Mesendoderm (in vitro differentiated cells): ENCODE measurements at regions not wholly inside any gene's neighbourhood (a gene's known extent, or its start where the extent isn't known, plus 50 kb on each side); places are given as distances from the start of the nearest gene placed in this dataset.

Source experiments
- DNase-seq: peaks from one replicate; pipeline ENCODE4 v3.0.0; 2013
- H2AK5ac ChIP-seq: 2 replicates; pipeline ENCODE4 v1.6.1; 2013; ENCODE audit warnings: low read length, inconsistent platforms
- H2BK120ac ChIP-seq: 2 replicates; pipeline ENCODE4 v1.6.1; 2013; ENCODE audit warnings: low read depth, mild to moderate bottlenecking, low read length, moderate library complexity, mixed read lengths
- H2BK15ac ChIP-seq: replicated peaks from 2 replicates; pipeline ENCODE4 v1.6.1; 2013; ENCODE audit warnings: low read depth, mild to moderate bottlenecking, moderate library complexity
- H2BK5ac ChIP-seq: 2 replicates; pipeline ENCODE4 v1.6.1; 2013; ENCODE audit warnings: low read length, inconsistent platforms
- H3K18ac ChIP-seq: 2 replicates; pipeline ENCODE4 v1.6.1; 2013; ENCODE audit warnings: mild to moderate bottlenecking, low read length, mixed read lengths
- H3K23ac ChIP-seq: one replicate; pipeline ENCODE4 v1.6.1; 2013; ENCODE audit warnings: low read length
- H3K27ac ChIP-seq: 2 replicates; pipeline ENCODE4 v1.5.1; 2013; ENCODE audit warnings: low read depth, mild to moderate bottlenecking, inconsistent platforms, low read length, moderate library complexity
- H3K27me3 ChIP-seq: 2 replicates; pipeline ENCODE4 v1.6.1; 2013; ENCODE audit warnings: low read length, control low read depth, mild to moderate bottlenecking, inconsistent platforms; ENCODE audit not compliant: insufficient read depth, poor library complexity
- H3K36me3 ChIP-seq: 2 replicates; pipeline ENCODE4 v1.6.1; 2013; ENCODE audit warnings: low read length, inconsistent platforms; ENCODE audit not compliant: control insufficient read depth, insufficient read depth
- H3K4ac ChIP-seq: one replicate; pipeline ENCODE4 v1.6.1; 2013; ENCODE audit warnings: low read depth, mild to moderate bottlenecking, low read length, moderate library complexity
- H3K4me1 ChIP-seq: 2 replicates; pipeline ENCODE4 v1.6.1; 2013; ENCODE audit warnings: low read depth, low read length, inconsistent platforms; ENCODE audit not compliant: control insufficient read depth
- H3K4me2 ChIP-seq: 2 replicates; pipeline ENCODE4 v1.6.1; 2013; ENCODE audit warnings: low read length
- H3K4me3 ChIP-seq: 2 replicates; pipeline ENCODE4 v1.5.1; 2013; ENCODE audit warnings: mild to moderate bottlenecking, low read length
- H3K56ac ChIP-seq: one replicate; pipeline ENCODE4 v1.6.1; 2013; ENCODE audit warnings: low read length
- H3K79me1 ChIP-seq: 2 replicates; pipeline ENCODE4 v1.6.1; 2013; ENCODE audit warnings: low read length, inconsistent platforms
- H3K79me2 ChIP-seq: 2 replicates; pipeline ENCODE4 v1.6.1; 2013; ENCODE audit warnings: mild to moderate bottlenecking, low read length; ENCODE audit not compliant: control insufficient read depth, insufficient read depth
- H3K9ac ChIP-seq: 2 replicates; pipeline ENCODE4 v1.6.1; 2013; ENCODE audit warnings: low read length, inconsistent platforms
- H4K5ac ChIP-seq: one replicate; pipeline ENCODE4 v1.6.1; 2013; ENCODE audit warnings: low read length
- H4K8ac ChIP-seq: one replicate; pipeline ENCODE4 v1.6.1; 2013; ENCODE audit warnings: low read depth, mild to moderate bottlenecking, control low read depth, low read length, moderate library complexity
- WGBS: extraction: QIAGEN DNeasy Blood & Tissue Kit; methylation state at CpG from one replicate; pipeline ENCODE4 v1.1.7; 2013; ENCODE audit warnings: low lambda C conversion rate, missing lambda C conversion rate; ENCODE audit not compliant: insufficient coverage; ENCODE audit errors: extremely low coverage; 5-methylcytosine and 5-hydroxymethylcytosine counted together

DNA sequence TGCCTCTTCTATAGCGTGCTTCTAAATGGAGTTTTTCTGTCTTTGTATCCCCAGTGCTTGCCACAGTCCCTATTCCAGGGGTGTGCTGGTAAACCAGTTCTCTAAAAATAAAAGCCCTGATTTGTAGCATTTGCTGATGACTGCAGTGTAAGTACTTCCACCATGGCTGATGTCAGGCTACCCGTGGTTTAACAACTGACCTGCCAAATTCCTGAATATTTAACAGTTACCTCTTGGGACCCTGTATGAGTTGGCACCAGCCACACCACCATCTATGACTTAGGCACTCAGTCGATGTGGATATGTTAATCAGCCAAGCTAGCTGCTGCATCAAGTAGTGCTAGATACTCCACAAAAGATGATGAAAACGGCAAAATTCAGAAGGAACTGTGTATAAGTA lies 94.0 kb upstream of the MTNR1B start:
- Histone ChIP-seq H3K27me3 (no peaks in the 10 kb centered on the region), H2BK5ac (no peak overlapping the region), H3K4me3 (no peak overlapping the region), H2AK5ac (no peak overlapping the region), H2BK15ac (no peak overlapping the region), H3K79me1 (no peaks in the 10 kb centered on the region), H3K27ac (no peak overlapping the region), H3K79me2 (no peaks in the 10 kb centered on the region), H3K18ac (no peak overlapping the region), H3K23ac (no peak overlapping the region), H3K4me2 (no peak overlapping the region), H2BK120ac (no peak overlapping the region), H3K36me3 (no peaks in the 10 kb centered on the region), H4K8ac (no peak overlapping the region), H3K4ac (no peak overlapping the region), H4K5ac (no peak overlapping the region), H3K4me1 (no peaks in the 10 kb centered on the region), H3K9ac (no peak overlapping the region), H3K56ac (no peak overlapping the region)
- DNase-seq: peak; percentile 71
- no CpG with 5 or more reads among the region's 4 CpGs for WGBS

DNA sequence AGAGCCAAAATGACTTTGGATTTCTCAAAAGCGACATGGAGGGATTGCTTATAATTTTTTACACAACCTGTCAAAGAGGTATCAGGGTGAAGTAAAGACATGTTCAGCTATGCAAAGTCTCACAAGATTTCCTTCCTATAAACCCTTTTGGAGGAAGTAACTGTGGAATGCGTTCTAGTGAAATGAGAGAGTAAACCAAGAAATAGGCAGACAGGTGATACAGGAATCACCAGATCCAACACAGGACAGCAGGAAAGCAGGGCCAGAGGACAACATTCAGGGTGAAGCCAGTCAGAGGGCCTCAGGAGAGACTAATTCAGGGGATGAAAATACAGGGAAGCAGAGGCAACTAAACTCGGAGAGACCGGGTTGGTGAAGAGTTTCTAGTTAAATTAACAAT lies 90.4 kb upstream of the MTNR1B start:
- H3K27ac ChIP-seq: no peak overlapping the region
- WGBS: no CpG with 5 or more reads among the region's 4 CpGs

DNA sequence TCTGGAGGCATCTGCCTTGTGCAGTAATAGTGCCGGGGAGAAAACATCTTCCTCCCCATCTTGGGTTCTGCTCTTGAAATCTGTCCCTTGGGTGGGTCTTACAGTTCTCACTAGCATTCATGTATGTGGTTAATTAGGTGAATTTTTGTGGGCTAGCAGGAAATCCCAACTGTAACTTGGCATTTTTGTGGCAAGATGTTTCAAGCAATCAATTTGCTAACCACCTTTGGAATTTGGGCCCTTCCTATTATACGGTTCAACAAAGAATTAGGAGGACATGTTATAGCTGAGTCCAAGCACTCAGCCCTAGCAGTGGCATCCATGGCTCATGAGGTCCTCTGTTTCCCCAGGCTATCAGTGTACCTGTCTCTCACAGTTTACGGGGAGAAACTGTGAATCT lies 89.1 kb upstream of the MTNR1B start:
- H3K4me2 ChIP-seq: no peak overlapping the region
- no peak overlapping the region for H3K18ac ChIP-seq
- DNase-seq: no peak
- H3K9ac ChIP-seq: no peak overlapping the region
- no peak overlapping the region for H4K5ac ChIP-seq
- no CpG with 5 or more reads among the region's 3 CpGs for WGBS
- H2BK120ac ChIP-seq: no peak overlapping the region
- H4K8ac ChIP-seq: no peak overlapping the region
- H3K4ac ChIP-seq: no peak overlapping the region
- H3K4me3 ChIP-seq: no peak overlapping the region
- H3K27ac ChIP-seq: no peak overlapping the region
- H3K23ac ChIP-seq: no peak overlapping the region
- H3K56ac ChIP-seq: no peak overlapping the region
- no peak overlapping the region for H2AK5ac ChIP-seq
- no peak overlapping the region for H2BK15ac ChIP-seq
- no peaks in the 10 kb centered on the region for H3K36me3 ChIP-seq
- no peak overlapping the region for H2BK5ac ChIP-seq
- H3K27me3 ChIP-seq: no peaks in the 10 kb centered on the region
- no peaks in the 10 kb centered on the region for H3K79me1 ChIP-seq
- no peaks in the 10 kb centered on the region for H3K79me2 ChIP-seq
- no peaks in the 10 kb centered on the region for H3K4me1 ChIP-seq

More for the DNA sequence above, 90.4 kb upstream of the MTNR1B start:
- Histone ChIP-seq H2AK5ac (no peak overlapping the region), H2BK15ac (no peak overlapping the region), H2BK120ac (no peak overlapping the region), H3K56ac (no peak overlapping the region), H2BK5ac (no peak overlapping the region), H3K9ac (no peak overlapping the region), H3K79me1 (no peaks in the 10 kb centered on the region), H3K36me3 (no peaks in the 10 kb centered on the region), H3K4me1 (no peaks in the 10 kb centered on the region), H3K79me2 (no peaks in the 10 kb centered on the region), H4K5ac (no peak overlapping the region), H4K8ac (no peak overlapping the region), H3K27me3 (no peaks in the 10 kb centered on the region), H3K4me3 (no peak overlapping the region), H3K23ac (no peak overlapping the region), H3K4me2 (no peak overlapping the region), H3K4ac (no peak overlapping the region), H3K18ac (no peak overlapping the region)
- no peak for DNase-seq

DNA sequence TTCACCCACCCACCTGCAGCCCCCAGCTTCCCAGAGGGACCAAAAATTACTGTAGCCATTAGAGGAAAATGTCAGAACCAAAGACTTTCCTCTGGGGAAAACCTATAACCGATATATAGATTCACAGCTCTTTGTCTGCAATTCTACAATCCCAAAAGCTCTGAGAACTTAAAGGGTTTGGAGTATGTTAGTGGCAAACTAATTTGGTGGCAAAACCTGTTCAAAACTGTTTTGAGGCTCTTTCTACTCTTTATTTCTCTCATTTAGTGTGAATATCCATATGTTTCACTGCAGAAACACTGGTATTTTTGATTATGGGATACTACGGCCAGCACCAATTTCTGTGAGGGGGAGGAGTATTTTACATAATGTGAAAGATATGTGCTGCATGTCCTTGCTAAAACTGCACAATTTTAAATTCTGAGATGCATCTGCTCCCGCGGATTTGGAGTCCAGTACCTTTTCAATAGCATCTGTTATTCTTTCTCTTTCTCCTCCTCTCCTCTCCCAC lies 87.5 kb upstream of the MTNR1B start:
- no CpG with 5 or more reads among the region's 4 CpGs for WGBS

DNA sequence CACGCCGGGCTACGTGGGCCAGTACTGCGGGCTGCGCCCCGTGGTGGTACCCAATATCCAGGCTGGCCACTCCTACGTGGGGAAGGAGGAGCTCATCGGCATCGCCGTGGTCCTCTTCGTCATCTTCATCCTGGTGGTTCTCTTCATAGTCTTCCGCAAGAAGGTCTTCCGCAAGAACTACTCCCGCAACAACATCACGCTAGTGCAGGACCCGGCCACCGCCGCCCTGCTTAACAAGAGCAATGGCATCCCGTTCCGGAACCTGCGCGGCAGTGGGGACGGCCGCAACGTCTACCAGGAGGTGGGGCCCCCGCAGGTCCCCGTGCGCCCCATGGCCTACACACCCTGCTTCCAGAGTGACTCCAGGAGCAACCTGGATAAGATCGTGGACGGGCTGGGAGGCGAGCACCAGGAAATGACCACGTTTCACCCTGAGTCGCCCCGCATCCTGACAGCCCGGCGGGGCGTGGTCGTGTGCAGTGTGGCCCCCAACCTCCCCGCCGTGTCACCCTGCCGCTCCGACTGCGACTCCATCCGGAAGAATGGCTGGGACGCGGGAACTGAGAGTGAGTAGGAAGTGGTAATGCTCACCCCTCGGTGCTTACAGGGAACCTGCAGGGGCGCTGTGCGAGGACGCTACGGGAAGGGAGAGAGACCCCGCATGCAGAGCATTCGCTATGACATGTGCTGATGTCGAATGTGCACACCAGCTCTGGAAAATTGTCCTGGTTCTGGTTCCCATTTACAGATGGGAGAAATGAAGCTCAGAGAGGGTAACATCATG lies 86.4 kb upstream of the MTNR1B start:
- Histone ChIP-seq H3K4me1 (no peaks in the 10 kb centered on the region), H3K36me3 (no peaks in the 10 kb centered on the region), H3K4me2 (no peak overlapping the region), H3K9ac (no peak overlapping the region), H3K79me2 (no peaks in the 10 kb centered on the region), H2AK5ac (no peak overlapping the region), H3K4me3 (no peak overlapping the region), H4K5ac (no peak overlapping the region), H3K27ac (no peak overlapping the region), H4K8ac (no peak overlapping the region), H2BK120ac (no peak overlapping the region), H3K27me3 (no peaks in the 10 kb centered on the region), H3K4ac (no peak overlapping the region), H3K18ac (no peak overlapping the region), H2BK15ac (no peak overlapping the region), H3K79me1 (no peaks in the 10 kb centered on the region), H2BK5ac (no peak overlapping the region), H3K56ac (no peak overlapping the region), H3K23ac (no peak overlapping the region)
- DNase-seq: no peak
- WGBS: no CpG with 5 or more reads among the region's 54 CpGs

More for the DNA sequence above, 87.5 kb upstream of the MTNR1B start:
- Histone ChIP-seq H4K8ac (no peak overlapping the region), H2BK5ac (no peak overlapping the region), H3K23ac (no peak overlapping the region), H4K5ac (no peak overlapping the region), H2AK5ac (no peak overlapping the region), H3K4me3 (no peak overlapping the region), H3K9ac (no peak overlapping the region), H3K79me1 (no peaks in the 10 kb centered on the region), H3K4me1 (no peaks in the 10 kb centered on the region), H3K4me2 (no peak overlapping the region), H3K27ac (no peak overlapping the region), H3K79me2 (no peaks in the 10 kb centered on the region), H3K56ac (no peak overlapping the region), H3K18ac (no peak overlapping the region), H2BK120ac (no peak overlapping the region), H3K4ac (no peak overlapping the region), H3K36me3 (no peaks in the 10 kb centered on the region), H3K27me3 (no peaks in the 10 kb centered on the region), H2BK15ac (no peak overlapping the region)
- DNase-seq: no peak

DNA sequence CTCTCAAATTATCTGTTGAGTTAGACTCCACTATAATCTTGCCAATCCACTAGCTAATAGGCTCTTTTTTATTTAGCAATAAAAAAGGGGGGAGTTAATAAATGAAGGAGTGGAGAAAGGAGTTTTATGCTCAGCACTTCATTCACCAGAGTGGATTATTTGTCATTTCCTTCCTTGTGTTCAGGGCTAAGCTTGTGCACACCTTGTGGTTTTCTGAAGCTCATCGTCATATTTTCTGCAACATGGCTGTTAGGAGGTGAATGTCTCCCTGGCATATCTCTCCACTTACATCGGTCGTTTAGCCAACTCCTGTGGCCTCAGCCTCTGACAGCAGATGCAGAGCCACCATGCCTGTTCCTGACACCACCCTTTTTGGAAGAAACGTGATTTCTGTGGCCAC lies 83.9 kb upstream of the MTNR1B start:
- DNase-seq: no peak
- no peaks in the 10 kb centered on the region for H3K36me3 ChIP-seq
- no peaks in the 10 kb centered on the region for H3K79me1 ChIP-seq
- no peak overlapping the region for H2BK5ac ChIP-seq
- no peaks in the 10 kb centered on the region for H3K27me3 ChIP-seq
- no peak overlapping the region for H4K5ac ChIP-seq
- no peak overlapping the region for H3K23ac ChIP-seq
- no peak overlapping the region for H4K8ac ChIP-seq
- H3K4me3 ChIP-seq: no peak overlapping the region
- H3K4me2 ChIP-seq: no peak overlapping the region
- no peak overlapping the region for H2AK5ac ChIP-seq
- H3K79me2 ChIP-seq: no peaks in the 10 kb centered on the region
- no peak overlapping the region for H2BK120ac ChIP-seq
- H3K9ac ChIP-seq: no peak overlapping the region
- H3K27ac ChIP-seq: no peak overlapping the region
- H2BK15ac ChIP-seq: no peak overlapping the region
- H3K4ac ChIP-seq: no peak overlapping the region
- no CpG with 5 or more reads among the region's 4 CpGs for WGBS
- no peaks in the 10 kb centered on the region for H3K4me1 ChIP-seq
- H3K56ac ChIP-seq: no peak overlapping the region
- H3K18ac ChIP-seq: no peak overlapping the region
